Endothelial cell of umbilical vein (primary cell): ENCODE measurements at regions not wholly inside any gene's neighbourhood (a gene's known extent, or its start where the extent isn't known, plus 50 kb on each side); places are given as distances from the start of the nearest gene placed in this dataset.

Experiments used
- BruUV-seq: library from RNA; stranded (reverse); fragments of 400-500 nt; replicated peaks from 2 replicates; lab custom pipeline; 2021; lab: Mats Ljungman, UMichigan
- CTCF ChIA-PET: fragments of 300-600, 350-600 bp; sonication (Branson Sonifier 250); formaldehyde crosslinking; loops from one replicate; lab custom pipeline; 2021; ENCODE audit warnings: antibody characterized with exemption, inconsistent platforms; lab: Charles Lee
- POLR2A ChIA-PET: fragments of 300-600, 350-600 bp; sonication (Branson Sonifier 250); formaldehyde crosslinking; loops from one replicate; lab custom pipeline; 2021; ENCODE audit warnings: antibody characterized with exemption, inconsistent platforms; lab: Charles Lee
- DNase-seq: peaks from one replicate; pipeline ENCODE4 v3.0.0-alpha.2; 2011; ENCODE audit warnings: low read depth, low spot score
- FAIRE-seq: peaks from 2 replicates; lab custom pipeline; 2011; peaks lifted over from hg19 to GRCh38; lab: Jason Lieb, UNC
- H2AFZ ChIP-seq: 2 replicates; pipeline ENCODE4 v1.6.0; 2012; ENCODE audit warnings: low read depth, low read length, control low read depth, inconsistent platforms
- H3K27ac ChIP-seq: 2 replicates; pipeline ENCODE4 v1.5.1; 2011; ENCODE audit warnings: low read depth, mild to moderate bottlenecking, control low read depth, low read length, moderate library complexity; ENCODE audit not compliant: insufficient read depth
- H3K27me3 ChIP-seq, 2 experiments: 2 replicates each; pipeline versions ENCODE4 v1.6.0 to v1.6.1; 2011; ENCODE audit warnings: low read length in 2 of 2, mixed read lengths in 1 of 2; ENCODE audit not compliant: control insufficient read depth in 2 of 2, insufficient read depth in 2 of 2
- H3K36me3 ChIP-seq, 2 experiments: 2 replicates in 1 of 2; 3 replicates in 1 of 2; pipeline ENCODE4 v1.5.1; 2011; ENCODE audit warnings: low read length in 2 of 2, mild to moderate bottlenecking in 1 of 2, moderate library complexity in 1 of 2; ENCODE audit not compliant: control insufficient read depth in 2 of 2, insufficient read depth in 2 of 2; ENCODE audit errors: extremely low read depth in 1 of 2
- H3K4me1 ChIP-seq: 3 replicates; pipeline ENCODE4 v1.5.1; 2011; ENCODE audit warnings: mild to moderate bottlenecking, low read length; ENCODE audit not compliant: control insufficient read depth, insufficient read depth; ENCODE audit errors: extremely low read depth
- H3K4me2 ChIP-seq: 2 replicates; pipeline ENCODE4 v1.6.1; 2011; ENCODE audit warnings: low read length, control low read depth, mixed read lengths; ENCODE audit not compliant: insufficient read depth
- H3K4me3 ChIP-seq, 3 experiments: fragments of 200-600 bp in 1 of 3; sonication (generic), shearing (Covaris generic) in 1 of 3; replicated peaks in 1 of 3; 2 replicates each; pipeline ENCODE4 v1.5.1; 2011 to 2016; ENCODE audit warnings: control low read depth in 3 of 3, low read length in 3 of 3, mild to moderate bottlenecking in 2 of 3, inconsistent platforms in 1 of 3, low read depth in 1 of 3, moderate library complexity in 1 of 3; ENCODE audit not compliant: insufficient read depth in 1 of 3
- H3K79me2 ChIP-seq: 2 replicates; pipeline ENCODE4 v1.6.0; 2012; ENCODE audit warnings: low read length, inconsistent platforms; ENCODE audit not compliant: control insufficient read depth, insufficient read depth
- H3K9ac ChIP-seq: replicated peaks from 2 replicates; pipeline ENCODE3; 2011; ENCODE audit warnings: low read length, control low read depth; ENCODE audit not compliant: insufficient read depth; ENCODE audit errors: extremely low read depth
- H3K9me1 ChIP-seq: replicated peaks from 3 replicates; pipeline ENCODE4 v1.6.0; 2011; ENCODE audit warnings: mild to moderate bottlenecking, low read length; ENCODE audit not compliant: control insufficient read depth, insufficient read depth; ENCODE audit errors: extremely low read depth
- H3K9me3 ChIP-seq: replicated peaks from 2 replicates; pipeline ENCODE4 v1.5.1; 2012; ENCODE audit warnings: low read length, inconsistent platforms; ENCODE audit not compliant: control insufficient read depth, insufficient read depth
- H4K20me1 ChIP-seq: replicated peaks from 2 replicates; pipeline ENCODE3; 2011; ENCODE audit warnings: mild to moderate bottlenecking, low read length; ENCODE audit not compliant: control insufficient read depth, insufficient read depth; ENCODE audit errors: extremely low read depth
- CTCF ChIP-seq, 2 donors: IDR thresholded peaks; 1 replicate in 1 of 2; 2 replicates in 1 of 2; pipeline ENCODE4 v1.5.1; 2011; ENCODE audit warnings: low read length in 2 of 2, mild to moderate bottlenecking in 2 of 2, moderate library complexity in 2 of 2, control low read depth in 1 of 2, inconsistent platforms in 1 of 2, low read depth in 1 of 2; ENCODE audit not compliant: insufficient read depth in 1 of 2; ENCODE audit errors: extremely low read depth in 1 of 2
- EZH2 ChIP-seq: IDR thresholded peaks from 2 replicates; pipeline ENCODE4 v1.6.1; 2012; ENCODE audit warnings: borderline replicate concordance, low read depth, mild to moderate bottlenecking, moderate library complexity, low read length, inconsistent platforms; ENCODE audit not compliant: severe bottlenecking
- FOS ChIP-seq: IDR thresholded peaks from 2 replicates; pipeline ENCODE4 v1.6.1; 2011; ENCODE audit warnings: mild to moderate bottlenecking, low read length, moderate library complexity, borderline replicate concordance; ENCODE audit not compliant: insufficient read depth
- GATA2 ChIP-seq: IDR thresholded peaks from 2 replicates; pipeline ENCODE4 v1.7.0; 2011; ENCODE audit warnings: low read depth, mild to moderate bottlenecking, moderate library complexity, mixed read lengths, low read length; ENCODE audit not compliant: insufficient read length, insufficient read depth
- JUN ChIP-seq: IDR thresholded peaks from 2 replicates; pipeline ENCODE4 v1.6.1; 2011; ENCODE audit warnings: borderline replicate concordance, low read depth; ENCODE audit not compliant: insufficient read length, insufficient read depth
- MAX ChIP-seq: IDR thresholded peaks from 2 replicates; pipeline ENCODE4 v1.6.1; 2011; ENCODE audit not compliant: insufficient read depth, insufficient read length
- MYC ChIP-seq: IDR thresholded peaks from one replicate; pipeline ENCODE4 v1.6.1; 2011; ENCODE audit warnings: mild to moderate bottlenecking, low read depth, low read length
- POLR2A ChIP-seq: IDR thresholded peaks from 2 replicates; pipeline ENCODE4 v1.6.1; 2012; ENCODE audit warnings: low read depth, mild to moderate bottlenecking, control low read depth, low read length
- POLR2AphosphoS5 ChIP-seq: IDR thresholded peaks from 2 replicates; pipeline ENCODE4 v1.6.1; 2012; ENCODE audit warnings: low read depth, mild to moderate bottlenecking, control low read depth, low read length, moderate library complexity; ENCODE audit not compliant: insufficient read depth
- dilution Hi-C: fragments of 300-500 bp; cut with MboI; formaldehyde crosslinking; loops from one replicate; pipeline ENCODE4 v1.15.0; 2019; ENCODE audit warnings: low sequenced_read_pairs; ENCODE audit not compliant: extremely low pct_ligation_motif_present
- intact Hi-C: fragments of 100-400 bp; cut with micrococcal nuclease; formaldehyde crosslinking; loops from one replicate; pipeline ENCODE4 v1.10.0; 2022

- FAIRE-seq (no peak), DNase-seq (no peak)
- no peak overlapping the region for H3K4me2 ChIP-seq
- no peaks in the 10 kb centered on the region for H3K79me2 ChIP-seq
- H3K27me3 ChIP-seq, result no peaks in the 10 kb centered on the region
- H3K27ac ChIP-seq, result no peak overlapping the region
- H3K9me1 ChIP-seq, result no peaks in the 10 kb centered on the region
- no TSS peak for BruUV-seq
- intact Hi-C loops, result loop anchor here (10.0 kb wide), 1 partner anchor 1556 kb away; no protein-coding TSS in a partner anchor
- H3K36me3 ChIP-seq, result no peaks in the 10 kb centered on the region
- H3K4me1 ChIP-seq, result no peaks in the 10 kb centered on the region
- H4K20me1 ChIP-seq, result no peaks in the 10 kb centered on the region
- TF ChIP-seq MAX (no peak), FOS (no peak), POLR2AphosphoS5 (no peak), EZH2 (no peak), JUN (no peak), POLR2A (no peak), GATA2 (no peak), CTCF (IDR thresholded peaks at IDR 0.05; ENCODE audit: extremely low read depth in 1 of 2, insufficient read depth in 1 of 2, low read depth in 1 of 2, low read length in 2 of 2) (no peak), MYC (no peak)
- CTCF ChIA-PET, result interaction anchor here (0.9 to 2.5 kb wide), 3 partner anchors 8 to 46 kb away, joined by 3 to 14 read pairs (median 6); no protein-coding TSS in a partner anchor
- no peak overlapping the region for H3K4me3 ChIP-seq
- POLR2A ChIA-PET, result no interaction called here
- no peak overlapping the region for H2AFZ ChIP-seq
- dilution Hi-C loops, result no loop called here
- H3K9ac ChIP-seq, result no peak overlapping the region
- H3K9me3 ChIP-seq, result no peaks in the 10 kb centered on the region
Measured at GRCh38 chr20:24148372-24148771, 159.8 kb upstream of the GGTLC1 start.
